Fibroblast of lung (primary cell): ENCODE measurements at regions not wholly inside any gene's neighbourhood (a gene's known extent, or its start where the extent isn't known, plus 50 kb on each side); places are given as distances from the start of the nearest gene placed in this dataset.

ENCODE experiments used
- DNase-seq, 2 donors: peaks; one replicate each; pipeline versions ENCODE4 v3.0.0 to v3.0.0-alpha.2; 2010; ENCODE audit warnings: low read depth in 2 of 2
- H2AFZ ChIP-seq: 2 replicates; pipeline ENCODE4 v1.5.1; 2012; ENCODE audit warnings: low read length, control low read depth, inconsistent platforms
- H3K27ac ChIP-seq: 2 replicates; pipeline ENCODE4 v1.5.1; 2011; ENCODE audit warnings: low read length, control low read depth; ENCODE audit not compliant: insufficient read depth
- H3K27me3 ChIP-seq: 2 replicates; pipeline ENCODE4 v1.5.1; 2011; ENCODE audit warnings: mild to moderate bottlenecking, low read length; ENCODE audit not compliant: control insufficient read depth, insufficient read depth
- H3K36me3 ChIP-seq: 2 replicates; pipeline ENCODE4 v1.5.1; 2011; ENCODE audit warnings: low read length; ENCODE audit not compliant: control insufficient read depth, insufficient read depth
- H3K4me1 ChIP-seq: 2 replicates; pipeline ENCODE4 v1.5.1; 2011; ENCODE audit warnings: low read length; ENCODE audit not compliant: control insufficient read depth, insufficient read depth; ENCODE audit errors: extremely low read depth
- H3K4me2 ChIP-seq: 2 replicates; pipeline ENCODE4 v1.5.1; 2011; ENCODE audit warnings: low read length, control low read depth; ENCODE audit not compliant: insufficient read depth; ENCODE audit errors: extremely low read depth
- H3K4me3 ChIP-seq, 4 experiments: fragments of 200-600 bp in 1 of 4; sonication (generic) in 1 of 4; replicated peaks in 1 of 4; 2 replicates each; pipeline ENCODE4 v1.5.1; 2011 to 2016; ENCODE audit warnings: low read length in 4 of 4, low read depth in 3 of 4, mild to moderate bottlenecking in 3 of 4, control low read depth in 2 of 4, inconsistent platforms in 1 of 4, mixed read lengths in 1 of 4; ENCODE audit not compliant: insufficient read depth in 1 of 4; ENCODE audit errors: control extremely low read depth in 1 of 4
- H3K79me2 ChIP-seq: 2 replicates; pipeline ENCODE4 v1.5.1; 2012; ENCODE audit warnings: mild to moderate bottlenecking, low read length, inconsistent platforms; ENCODE audit not compliant: control insufficient read depth, insufficient read depth
- H3K9ac ChIP-seq: 2 replicates; pipeline ENCODE4 v1.5.1; 2011; ENCODE audit warnings: mild to moderate bottlenecking, low read length, control low read depth; ENCODE audit not compliant: insufficient read depth
- H3K9me3 ChIP-seq: 2 replicates; pipeline ENCODE4 v1.5.1; 2012; ENCODE audit warnings: low read depth, low read length; ENCODE audit not compliant: control insufficient read depth, insufficient read depth
- H4K20me1 ChIP-seq: 2 replicates; pipeline ENCODE4 v1.5.1; 2011; ENCODE audit warnings: low read length; ENCODE audit not compliant: control insufficient read depth, insufficient read depth; ENCODE audit errors: extremely low read depth
- EZH2 ChIP-seq: IDR thresholded peaks from 2 replicates; pipeline ENCODE4 v1.5.1; 2012; ENCODE audit warnings: low read length, control low read depth, mild to moderate bottlenecking; ENCODE audit errors: missing control alignments
- TF ChIP-seq, protein P1 (sequence below), 2 donors: IDR thresholded peaks in 1 of 2; conservative IDR thresholded peaks in 1 of 2; 1 replicate in 1 of 2; 2 replicates in 1 of 2; pipeline ENCODE4 v1.5.1; 2011 to 2012; ENCODE audit warnings: low read length in 2 of 2, control low read depth in 1 of 2, inconsistent platforms in 1 of 2, low read depth in 1 of 2, mild to moderate bottlenecking in 1 of 2

DNA sequence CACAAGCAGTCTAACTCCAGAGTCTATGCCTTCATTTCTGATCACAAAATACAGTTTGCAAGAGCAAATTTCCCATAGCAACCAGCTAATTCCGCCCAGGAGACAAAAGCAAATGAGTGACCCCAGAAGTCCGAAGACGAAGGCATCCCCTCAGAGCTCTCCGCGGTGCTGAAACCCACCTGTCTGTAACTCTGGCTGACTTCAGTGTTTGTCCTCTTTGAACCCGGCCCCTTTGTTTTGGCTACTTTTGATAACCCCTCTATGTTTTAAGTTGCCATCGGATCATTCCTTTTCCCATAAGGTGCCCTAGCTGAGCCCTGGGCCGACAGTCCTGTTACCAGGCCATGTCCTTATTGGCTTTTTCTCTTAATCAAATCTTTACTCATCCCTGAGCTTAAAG lies 515.8 kb downstream of the PTPRU start:
- peak in 1 of 2 donors; percentile 7 for DNase-seq
- H3K4me1 ChIP-seq, result no peaks in the 10 kb centered on the region
- no peak overlapping the region for H3K4me2 ChIP-seq
- no peak overlapping the region for H3K9ac ChIP-seq
- H3K36me3 ChIP-seq, result no peaks in the 10 kb centered on the region
- H3K9me3 ChIP-seq, result no peaks in the 10 kb centered on the region
- TF ChIP-seq EZH2, result no peak
- TF ChIP-seq, protein P1, sequence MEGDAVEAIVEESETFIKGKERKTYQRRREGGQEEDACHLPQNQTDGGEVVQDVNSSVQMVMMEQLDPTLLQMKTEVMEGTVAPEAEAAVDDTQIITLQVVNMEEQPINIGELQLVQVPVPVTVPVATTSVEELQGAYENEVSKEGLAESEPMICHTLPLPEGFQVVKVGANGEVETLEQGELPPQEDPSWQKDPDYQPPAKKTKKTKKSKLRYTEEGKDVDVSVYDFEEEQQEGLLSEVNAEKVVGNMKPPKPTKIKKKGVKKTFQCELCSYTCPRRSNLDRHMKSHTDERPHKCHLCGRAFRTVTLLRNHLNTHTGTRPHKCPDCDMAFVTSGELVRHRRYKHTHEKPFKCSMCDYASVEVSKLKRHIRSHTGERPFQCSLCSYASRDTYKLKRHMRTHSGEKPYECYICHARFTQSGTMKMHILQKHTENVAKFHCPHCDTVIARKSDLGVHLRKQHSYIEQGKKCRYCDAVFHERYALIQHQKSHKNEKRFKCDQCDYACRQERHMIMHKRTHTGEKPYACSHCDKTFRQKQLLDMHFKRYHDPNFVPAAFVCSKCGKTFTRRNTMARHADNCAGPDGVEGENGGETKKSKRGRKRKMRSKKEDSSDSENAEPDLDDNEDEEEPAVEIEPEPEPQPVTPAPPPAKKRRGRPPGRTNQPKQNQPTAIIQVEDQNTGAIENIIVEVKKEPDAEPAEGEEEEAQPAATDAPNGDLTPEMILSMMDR (conservative IDR thresholded peaks at IDR 0.05 in 1 of 2, IDR thresholded peaks at IDR 0.05 in 1 of 2; ENCODE audit: low read depth in 1 of 2, low read length in 2 of 2), result no peak
- H3K4me3 ChIP-seq, result no peak overlapping the region
- no peak overlapping the region for H3K27ac ChIP-seq
- no peaks in the 10 kb centered on the region for H4K20me1 ChIP-seq
- no peak overlapping the region for H2AFZ ChIP-seq
- no peaks in the 10 kb centered on the region for H3K27me3 ChIP-seq
- H3K79me2 ChIP-seq, result no peaks in the 10 kb centered on the region

- TF ChIP-seq, protein P1 (conservative IDR thresholded peaks at IDR 0.05 in 1 of 2, IDR thresholded peaks at IDR 0.05 in 1 of 2; ENCODE audit: low read depth in 1 of 2, low read length in 2 of 2), result no peak
- no peak for TF ChIP-seq EZH2
- no peak overlapping the region for H3K4me3 ChIP-seq
- H3K79me2 ChIP-seq, result no peaks in the 10 kb centered on the region
- H3K4me2 ChIP-seq, result no peak overlapping the region
- no peak overlapping the region for H3K9ac ChIP-seq
- no peak overlapping the region for H3K27ac ChIP-seq
- no peak overlapping the region for H2AFZ ChIP-seq
- DNase-seq, result no peak
- H3K4me1 ChIP-seq, result no peaks in the 10 kb centered on the region
- H3K36me3 ChIP-seq, result no peaks in the 10 kb centered on the region
- H3K27me3 ChIP-seq, result no peaks in the 10 kb centered on the region
- H3K9me3 ChIP-seq, result no peaks in the 10 kb centered on the region
- H4K20me1 ChIP-seq, result no peaks in the 10 kb centered on the region
Measured at GRCh38 chr1:29749024-29749945, 513.0 kb downstream of the PTPRU start.

DNA sequence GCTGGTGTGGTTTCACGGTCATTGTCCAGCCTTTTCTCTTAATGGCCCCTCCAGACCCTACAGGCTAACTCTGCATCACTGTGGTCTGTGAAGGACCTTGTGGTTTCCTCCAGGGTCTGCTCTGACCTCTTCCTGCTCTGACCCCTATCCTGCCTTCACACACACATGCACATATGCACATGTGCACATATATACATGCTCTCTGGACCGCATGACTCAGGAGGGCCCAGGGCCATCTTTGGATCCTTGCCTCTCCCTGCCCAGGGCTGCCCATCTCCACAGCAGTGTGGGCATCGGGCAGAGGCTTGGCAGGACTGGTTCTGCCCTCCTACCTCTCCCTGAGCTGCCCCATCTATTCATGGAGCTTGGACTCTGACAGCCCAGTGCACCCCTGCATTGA lies 510.9 kb downstream of the PTPRU start:
- Histone ChIP-seq H3K9ac (no peak overlapping the region), H3K4me2 (no peak overlapping the region), H3K79me2 (no peaks in the 10 kb centered on the region), H4K20me1 (no peaks in the 10 kb centered on the region), H3K4me3 (no peak overlapping the region), H3K36me3 (no peaks in the 10 kb centered on the region), H3K4me1 (no peaks in the 10 kb centered on the region), H3K9me3 (no peaks in the 10 kb centered on the region), H2AFZ (no peak overlapping the region), H3K27ac (no peak overlapping the region), H3K27me3 (no peaks in the 10 kb centered on the region)
- no peak for TF ChIP-seq EZH2
- TF ChIP-seq, protein P1 (conservative IDR thresholded peaks at IDR 0.05 in 1 of 2, IDR thresholded peaks at IDR 0.05 in 1 of 2; ENCODE audit: low read depth in 1 of 2, low read length in 2 of 2), result no peak
- no peak for DNase-seq
